ENCODE measurements at regions not wholly inside any gene's neighbourhood (a gene's known extent, or its start where the extent isn't known, plus 50 kb on each side); places are given as distances from the start of the nearest gene placed in this dataset.

GRCh38 chr10:31693491-31693890 lies 235.1 kb downstream of the ARHGAP12 start:
- Histone ChIP-seq H3K9ac (ENCODE audit: control insufficient read depth, extremely low read depth, insufficient read depth, low read length) (no peak overlapping the region), H4K20me1 (ENCODE audit: control insufficient read depth, extremely low read depth, insufficient read depth, low read length) (no peaks in the 10 kb centered on the region), H3K27ac (ENCODE audit: control insufficient read depth, insufficient read depth, low read length) (no peak overlapping the region), H3K36me3 (ENCODE audit: control insufficient read depth in 2 of 2, extremely low read depth in 1 of 2, insufficient read depth in 2 of 2, low read length in 2 of 2) (no peaks in the 10 kb centered on the region), H3K9me3 (ENCODE audit: control insufficient read depth, low read depth, low read length) (peaks cover 2% of the 10 kb centered on the region), H2AFZ (ENCODE audit: control insufficient read depth, low read length) (no peak overlapping the region), H3K79me2 (ENCODE audit: control insufficient read depth, insufficient read depth, low read length) (no peaks in the 10 kb centered on the region), H3K4me2 (ENCODE audit: control insufficient read depth, extremely low read depth, insufficient read depth, low read depth, low read length) (no peak overlapping the region), H3K4me3 (ENCODE audit: control insufficient read depth in 2 of 3, extremely low read depth in 1 of 3, insufficient read depth in 2 of 3, low read depth in 1 of 3, low read length in 3 of 3) (no peak overlapping the region), H3K9me1 (ENCODE audit: control insufficient read depth, extremely low read depth, insufficient read depth, low read length) (no peaks in the 10 kb centered on the region), H3K4me1 (ENCODE audit: control insufficient read depth, extremely low read depth, insufficient read depth, low read length) (no peaks in the 10 kb centered on the region), H3K27me3 (ENCODE audit: control insufficient read depth, extremely low read depth, insufficient read depth, low read length) (no peaks in the 10 kb centered on the region)
- dilution Hi-C loops (cut with MboI; ENCODE audit: extremely low pct_ligation_motif_present, low sequenced_read_pairs), result no loop called here
- no peak for TF ChIP-seq EZH2 (IDR thresholded peaks at IDR 0.05; ENCODE audit: low read length)
- TF ChIP-seq CTCF (optimal IDR thresholded peaks at IDR 0.05 in 1 of 3, IDR thresholded peaks at IDR 0.05 in 1 of 3, conservative IDR thresholded peaks at IDR 0.05 in 1 of 3; ENCODE audit: extremely low read depth in 1 of 3, insufficient read depth in 2 of 3, low read length in 3 of 3), result no peak
- no peak for FAIRE-seq
- no peak for DNase-seq (ENCODE audit: low read depth, low spot score)

- DNase-seq (ENCODE audit: low read depth, low spot score) (no peak), FAIRE-seq (no peak)
- dilution Hi-C loops (cut with MboI; ENCODE audit: extremely low pct_ligation_motif_present, low sequenced_read_pairs), result no loop called here
Observed at GRCh38 chr10:31689233-31689632, 239.4 kb downstream of the ARHGAP12 start.

More at GRCh38 chr10:31689233-31689632, 239.4 kb downstream of the ARHGAP12 start:
- Histone ChIP-seq H3K27me3 (ENCODE audit: control insufficient read depth, extremely low read depth, insufficient read depth, low read length) (no peaks in the 10 kb centered on the region), H3K4me2 (ENCODE audit: control insufficient read depth, extremely low read depth, insufficient read depth, low read depth, low read length) (no peak overlapping the region), H3K4me3 (ENCODE audit: control insufficient read depth in 2 of 3, extremely low read depth in 1 of 3, insufficient read depth in 2 of 3, low read depth in 1 of 3, low read length in 3 of 3) (no peak overlapping the region), H3K9me1 (ENCODE audit: control insufficient read depth, extremely low read depth, insufficient read depth, low read length) (no peaks in the 10 kb centered on the region), H3K9ac (ENCODE audit: control insufficient read depth, extremely low read depth, insufficient read depth, low read length) (no peak overlapping the region), H3K27ac (ENCODE audit: control insufficient read depth, insufficient read depth, low read length) (no peak overlapping the region), H3K79me2 (ENCODE audit: control insufficient read depth, insufficient read depth, low read length) (no peaks in the 10 kb centered on the region), H3K4me1 (ENCODE audit: control insufficient read depth, extremely low read depth, insufficient read depth, low read length) (no peaks in the 10 kb centered on the region), H3K9me3 (ENCODE audit: control insufficient read depth, low read depth, low read length) (peaks cover 2% of the 10 kb centered on the region), H3K36me3 (ENCODE audit: control insufficient read depth in 2 of 2, extremely low read depth in 1 of 2, insufficient read depth in 2 of 2, low read length in 2 of 2) (no peaks in the 10 kb centered on the region), H4K20me1 (ENCODE audit: control insufficient read depth, extremely low read depth, insufficient read depth, low read length) (no peaks in the 10 kb centered on the region), H2AFZ (ENCODE audit: control insufficient read depth, low read length) (no peak overlapping the region)
- TF ChIP-seq CTCF (optimal IDR thresholded peaks at IDR 0.05 in 1 of 3, IDR thresholded peaks at IDR 0.05 in 1 of 3, conservative IDR thresholded peaks at IDR 0.05 in 1 of 3; ENCODE audit: extremely low read depth in 1 of 3, insufficient read depth in 2 of 3, low read length in 3 of 3) (no peak), EZH2 (IDR thresholded peaks at IDR 0.05; ENCODE audit: low read length) (no peak)
